Activated naive CD4-positive, alpha-beta T cell (primary cell): ENCODE measurements at regions not wholly inside any gene's neighbourhood (a gene's known extent, or its start where the extent isn't known, plus 50 kb on each side); places are given as distances from the start of the nearest gene placed in this dataset.
"Not testable (repeated sequence)": the region's sequence is repeated elsewhere in the genome, so short reads cannot be mapped to it uniquely, and the experiment has no call there.

Experiments
- DNase-seq, 4 experiments: peaks; one replicate each; lab custom pipeline; 2025; lab: John Stamatoyannopoulos, UW

DNA sequence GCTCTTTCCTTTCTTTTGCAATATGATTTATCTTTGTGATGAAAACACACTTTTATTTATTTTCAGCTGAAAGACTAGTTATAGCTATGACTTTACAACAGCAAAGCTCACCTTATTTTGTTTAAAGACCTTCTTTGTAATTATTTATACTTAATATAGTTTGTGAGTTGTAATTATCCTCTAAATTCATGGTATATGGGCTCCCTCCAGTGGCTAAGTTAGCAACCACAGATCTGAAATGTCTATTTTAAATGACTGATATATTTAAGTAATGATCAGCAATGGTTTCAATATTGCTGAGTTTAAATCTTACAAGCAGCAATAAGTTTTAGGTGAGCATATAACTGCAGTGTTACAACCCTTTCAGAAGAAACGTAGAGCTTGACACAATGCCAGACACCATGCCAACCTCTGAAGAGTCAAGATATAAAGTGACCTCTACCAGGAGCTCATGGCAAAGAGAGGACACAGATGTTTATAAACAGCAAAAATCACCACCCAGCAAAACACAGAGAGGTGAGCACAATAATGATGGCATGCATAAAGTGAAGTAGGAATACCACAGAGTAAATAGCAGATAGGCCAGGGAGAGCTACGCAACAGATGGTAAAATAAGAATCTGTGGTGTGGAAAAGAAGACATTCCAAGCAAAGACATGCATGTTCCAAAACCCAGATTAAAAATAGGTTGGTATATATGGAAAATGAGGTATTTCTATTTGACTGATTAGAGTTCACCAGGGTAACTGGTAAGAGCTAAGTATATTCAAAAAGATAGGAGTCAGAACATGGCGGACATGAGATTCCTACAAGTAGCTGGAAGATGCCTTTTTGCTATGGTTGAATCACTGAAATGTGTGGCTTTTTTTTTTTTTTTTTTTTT, 143.7 kb upstream of the ZNF385D start:
- DNase-seq, result no peak

DNA sequence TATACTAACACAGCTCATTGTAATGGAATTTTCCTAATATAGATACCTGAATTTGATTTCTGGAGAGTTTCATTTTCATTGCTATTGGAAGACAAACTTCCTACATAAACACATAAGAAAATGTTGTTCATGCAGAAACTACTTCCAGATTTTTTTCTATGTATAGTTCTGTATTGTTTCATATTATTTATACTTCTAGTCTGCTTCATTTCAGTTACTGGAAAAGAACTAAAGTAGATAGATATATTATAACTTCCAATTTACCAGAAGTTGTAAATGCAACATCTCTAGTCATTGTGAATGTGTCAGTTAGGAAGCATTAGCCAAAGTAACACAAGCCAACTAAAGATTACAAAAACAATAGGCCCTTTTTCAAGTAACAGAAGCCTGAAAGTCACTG, 147.3 kb upstream of the ZNF385D start:
- DNase-seq, result no peak

- no peak for DNase-seq
These were observed 150.5 kb upstream of the ZNF385D start for GRCh38 chr3:21901484-21901883.

GRCh38 chr3:21902956-21903355, 151.9 kb upstream of the ZNF385D start:
- DNase-seq, result no peak

- DNase-seq, result no peak
These were observed 158.1 kb upstream of the ZNF385D start for GRCh38 chr3:21909096-21909495.

- DNase-seq, result no peak
These were observed 161.7 kb upstream of the ZNF385D start for GRCh38 chr3:21912711-21913110.

DNA sequence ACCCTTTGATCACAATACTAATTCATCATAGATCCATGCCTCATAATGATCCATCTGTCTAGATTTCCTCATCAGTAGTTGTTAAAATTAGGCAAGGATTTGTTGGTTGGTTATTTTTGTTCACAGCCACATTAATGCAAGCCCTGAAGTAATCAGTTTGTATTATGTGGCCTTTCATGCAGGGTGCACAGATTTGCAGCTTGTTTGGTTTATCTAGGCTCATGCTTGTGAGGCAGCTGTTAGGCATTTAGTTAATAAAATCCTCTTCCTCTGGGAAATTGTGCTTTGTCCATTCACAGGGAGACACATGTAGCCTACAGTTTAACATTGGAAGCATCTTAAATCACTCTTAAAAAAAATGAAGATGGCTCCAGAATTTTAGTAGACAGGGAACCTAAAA, 162.8 kb upstream of the ZNF385D start:
- DNase-seq, result no peak

- no peak for DNase-seq
These were observed 163.4 kb upstream of the ZNF385D start for GRCh38 chr3:21914451-21914850.

GRCh38 chr3:21919383-21919782, 168.4 kb upstream of the ZNF385D start:
- DNase-seq, result no peak

- DNase-seq, result no peak
These were observed 169.4 kb upstream of the ZNF385D start for GRCh38 chr3:21920421-21920861.

DNA sequence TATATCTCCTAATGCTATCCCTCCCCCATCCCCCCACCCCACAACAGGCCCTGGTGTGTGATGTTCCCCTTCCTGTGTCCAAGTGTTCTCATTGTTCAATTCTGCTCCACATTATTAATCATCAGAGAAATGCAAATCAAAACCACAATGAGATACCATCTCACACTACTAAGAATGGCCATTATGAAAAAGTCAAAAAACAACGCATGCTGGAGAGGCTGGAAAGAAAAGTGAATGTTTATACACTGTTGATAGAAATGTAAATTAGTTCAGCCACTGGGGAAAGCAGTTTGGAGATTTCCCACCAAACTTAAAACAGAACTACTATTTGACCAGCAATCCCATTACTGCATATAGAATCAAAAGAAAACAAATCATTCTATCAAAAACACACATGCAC, 172.1 kb upstream of the ZNF385D start:
- not testable (repeated sequence) for DNase-seq

DNA sequence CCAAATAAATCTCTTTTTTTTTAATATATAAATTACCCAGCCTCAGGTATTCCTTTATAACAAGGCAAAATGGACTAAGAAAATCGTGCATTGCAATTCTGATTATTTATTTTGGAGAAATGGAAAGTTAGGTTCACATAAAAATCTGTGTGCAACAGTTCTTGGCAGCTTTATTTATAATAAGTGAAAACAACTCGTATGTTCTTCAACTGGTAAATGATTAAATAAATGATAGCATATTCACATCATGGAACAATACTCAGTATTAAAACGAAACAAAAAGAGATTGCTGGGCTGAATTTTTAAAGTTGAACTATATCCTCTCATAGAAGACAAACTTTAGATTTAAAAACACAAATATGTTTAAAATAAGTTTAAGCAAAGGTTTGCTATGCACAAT, 176.3 kb upstream of the ZNF385D start:
- DNase-seq, result no peak

- no peak for DNase-seq
These were observed 183.6 kb upstream of the ZNF385D start for GRCh38 chr3:21934591-21934990.

- DNase-seq, result no peak
These were observed 185.2 kb upstream of the ZNF385D start for GRCh38 chr3:21936207-21936606.

DNA sequence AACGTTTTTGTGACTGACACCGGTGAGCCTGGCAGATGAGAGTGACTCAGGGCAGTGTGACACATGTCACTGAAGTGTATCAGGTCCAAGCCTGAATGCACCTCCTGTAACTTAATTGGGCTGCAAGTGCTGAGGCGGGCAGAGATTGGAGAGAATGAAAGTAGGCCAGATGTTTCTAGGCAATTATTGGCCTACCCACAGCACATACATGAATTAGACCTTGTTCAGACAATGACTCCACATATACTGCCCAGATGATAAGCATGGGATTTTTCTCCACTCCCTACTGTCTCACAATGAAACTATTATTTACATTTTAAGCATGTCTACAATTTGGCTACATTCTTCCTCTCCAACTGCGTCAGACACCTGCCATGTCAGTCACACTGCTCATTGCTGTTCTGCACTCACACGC, 187.3 kb upstream of the ZNF385D start:
- no peak for DNase-seq

DNA sequence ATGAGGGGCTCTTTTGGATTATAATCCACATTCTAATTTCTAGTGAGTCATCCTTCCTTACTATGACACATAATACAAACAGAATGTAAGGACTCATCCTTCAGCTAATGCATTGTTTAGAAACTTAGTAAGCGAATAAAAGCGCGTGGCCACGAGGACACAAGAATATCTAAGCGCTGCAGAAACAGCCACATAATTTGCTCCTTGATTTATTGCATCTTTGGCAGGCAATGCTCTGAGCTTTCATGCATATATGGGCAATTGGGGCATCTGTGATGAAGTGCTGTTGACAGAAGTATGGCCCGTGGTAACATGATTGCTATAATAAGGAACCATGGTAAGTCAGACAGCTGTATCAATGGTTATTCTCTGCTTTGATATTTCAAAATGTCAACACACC, 191.3 kb upstream of the ZNF385D start:
- DNase-seq, result no peak

- DNase-seq, result no peak
These were observed 193.2 kb upstream of the ZNF385D start for GRCh38 chr3:21944251-21944650.

GRCh38 chr3:21952856-21953255, 201.8 kb upstream of the ZNF385D start:
- no peak for DNase-seq

DNA sequence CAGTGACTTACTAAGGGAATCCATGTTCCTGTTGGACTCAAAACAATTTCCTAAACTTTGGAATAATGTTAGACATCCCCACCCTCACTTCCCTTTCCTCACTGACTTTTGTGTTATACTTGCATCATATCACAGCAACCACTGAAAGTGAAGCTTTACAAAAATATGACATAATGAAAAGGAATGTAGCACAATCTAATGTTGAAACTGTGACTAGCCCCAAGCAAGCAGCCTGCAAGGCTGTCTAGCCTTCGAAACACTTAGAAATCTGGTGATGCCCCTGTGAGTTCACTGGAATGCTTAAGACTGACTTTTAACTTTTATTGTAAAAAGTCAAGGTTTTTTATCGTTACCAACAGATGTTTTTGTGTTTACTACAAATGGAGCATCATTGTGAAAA, 203.7 kb upstream of the ZNF385D start:
- no peak for DNase-seq

GRCh38 chr3:21955406-21955805, 204.4 kb upstream of the ZNF385D start:
- no peak for DNase-seq

DNA sequence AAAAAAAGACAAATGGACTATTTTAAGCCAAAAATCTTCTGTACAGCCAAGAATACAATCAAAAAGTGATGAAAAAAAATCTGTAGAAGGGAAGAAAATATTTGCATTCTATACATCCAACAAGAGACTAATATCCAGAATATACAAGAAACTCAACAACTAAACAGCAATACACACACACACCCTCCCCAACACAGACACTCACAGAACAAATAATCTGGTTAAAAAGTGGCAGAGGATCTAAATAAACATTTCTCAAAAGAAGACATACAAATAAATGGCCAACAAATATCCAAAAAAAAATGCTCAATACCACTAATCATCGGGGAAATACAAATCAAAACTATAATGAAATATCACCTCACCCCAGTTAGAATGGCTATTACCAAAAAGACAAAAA, 209.0 kb upstream of the ZNF385D start:
- no peak for DNase-seq

- no peak for DNase-seq
These were observed 211.4 kb upstream of the ZNF385D start for GRCh38 chr3:21962456-21962855.

DNA sequence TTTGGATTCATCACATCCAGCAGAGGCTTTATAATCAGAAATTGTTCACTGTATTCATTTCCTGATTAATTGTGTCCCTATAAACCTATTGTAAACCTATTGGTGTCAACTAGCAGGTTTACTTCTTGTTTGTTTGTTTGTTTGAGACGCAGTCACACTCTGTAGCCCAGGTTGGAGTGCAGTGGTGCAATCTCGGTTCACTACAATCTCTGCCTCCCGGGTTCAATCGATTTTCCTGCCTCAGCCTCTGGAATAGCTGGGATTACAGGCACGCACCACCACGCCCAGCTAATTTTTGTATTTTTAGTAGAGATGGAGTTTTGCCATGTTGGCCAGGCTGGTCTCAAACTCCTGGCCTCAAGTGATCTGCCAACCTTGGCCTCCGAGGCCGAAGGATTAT, 215.4 kb upstream of the ZNF385D start:
- DNase-seq, result not testable (repeated sequence)

GRCh38 chr3:21979706-21980105, 228.7 kb upstream of the ZNF385D start:
- DNase-seq, result no peak
